H1 (cell line): ENCODE measurements at regions not wholly inside any gene's neighbourhood (a gene's known extent, or its start where the extent isn't known, plus 50 kb on each side); places are given as distances from the start of the nearest gene placed in this dataset.

ENCODE experiments used
- CTCF ChIA-PET: fragments of 300-600 bp; sonication (Branson Sonifier 250); formaldehyde crosslinking; loops from one replicate; lab custom pipeline; 2021; ENCODE audit not compliant: partially characterized antibody; lab: Charles Lee
- POLR2A ChIA-PET: fragments of 300-600 bp; sonication (Branson Sonifier 250); formaldehyde crosslinking; loops from one replicate; lab custom pipeline; 2021; ENCODE audit warnings: inconsistent platforms; ENCODE audit not compliant: partially characterized antibody; lab: Charles Lee
- DNase-seq, 2 experiments: peaks; one replicate each; pipeline versions ENCODE4 v3.0.0 to v3.0.0-alpha.2; 2010 to 2022; ENCODE audit warnings: low spot score in 2 of 2, low read depth in 1 of 2, mixed read lengths in 1 of 2
- FAIRE-seq: peaks from 2 replicates; lab custom pipeline; 2011; peaks lifted over from hg19 to GRCh38; lab: Jason Lieb, UNC
- H2AFZ ChIP-seq: 2 replicates; pipeline ENCODE4 v1.8.1; 2012; ENCODE audit warnings: low read length, inconsistent platforms
- H2AK5ac ChIP-seq: 2 replicates; pipeline ENCODE4 v1.6.1; 2013; ENCODE audit warnings: low read depth, low read length
- H2BK120ac ChIP-seq: replicated peaks from 2 replicates; pipeline ENCODE3; 2013; ENCODE audit warnings: low read depth, low read length, inconsistent platforms
- H2BK12ac ChIP-seq: 2 replicates; pipeline ENCODE4 v1.6.1; 2013; ENCODE audit warnings: low read depth, low read length
- H2BK15ac ChIP-seq: 2 replicates; pipeline ENCODE4 v1.6.1; 2013; ENCODE audit warnings: low read length
- H2BK20ac ChIP-seq: 2 replicates; pipeline ENCODE4 v1.6.1; 2013; ENCODE audit warnings: low read length
- H2BK5ac ChIP-seq: 2 replicates; pipeline ENCODE4 v1.6.1; 2013; ENCODE audit warnings: low read depth, low read length
- H3K14ac ChIP-seq: 2 replicates; pipeline ENCODE4 v1.6.1; 2013; ENCODE audit warnings: inconsistent platforms; ENCODE audit not compliant: insufficient read length
- H3K18ac ChIP-seq: 2 replicates; pipeline ENCODE4 v1.6.1; 2013; ENCODE audit warnings: low read length; ENCODE audit errors: extremely low read depth
- H3K23ac ChIP-seq: 2 replicates; pipeline ENCODE4 v1.6.1; 2013; ENCODE audit warnings: inconsistent platforms; ENCODE audit not compliant: insufficient read length
- H3K23me2 ChIP-seq: 2 replicates; pipeline ENCODE4 v1.6.1; 2013; ENCODE audit warnings: low read depth, low read length
- H3K27ac ChIP-seq: 2 replicates; pipeline ENCODE4 v1.6.1; 2011; ENCODE audit warnings: low read depth, low read length, inconsistent platforms
- H3K27me3 ChIP-seq, 4 experiments: replicated peaks in 1 of 4; 1 replicate in 1 of 4; 2 replicates in 3 of 4; pipeline versions ENCODE4 v1.6.1 to v1.8.1; 2011 to 2013; ENCODE audit warnings: low read length in 3 of 4, mild to moderate bottlenecking in 3 of 4, inconsistent platforms in 2 of 4, mixed read lengths in 2 of 4, moderate library complexity in 1 of 4; ENCODE audit not compliant: control insufficient read depth in 3 of 4, insufficient read depth in 3 of 4; ENCODE audit errors: extremely low read depth in 1 of 4
- H3K36me3 ChIP-seq, 4 experiments: 2 replicates each; pipeline versions ENCODE4 v1.6.1 to v1.8.1; 2011 to 2013; ENCODE audit warnings: mild to moderate bottlenecking in 4 of 4, low read length in 3 of 4, moderate library complexity in 2 of 4, control low read depth in 1 of 4, inconsistent platforms in 1 of 4; ENCODE audit not compliant: insufficient read depth in 4 of 4, control insufficient read depth in 2 of 4
- H3K4ac ChIP-seq: replicated peaks from 2 replicates; pipeline ENCODE3; 2013; ENCODE audit warnings: low read length, low read depth, mixed read lengths, inconsistent platforms; ENCODE audit not compliant: insufficient read length
- H3K4me1 ChIP-seq, 4 experiments: replicated peaks in 1 of 4; 1 replicate in 1 of 4; 2 replicates in 3 of 4; pipeline versions ENCODE4 v1.6.1 to v1.8.1; 2011 to 2013; ENCODE audit warnings: low read length in 3 of 4, inconsistent platforms in 2 of 4, mixed read lengths in 1 of 4; ENCODE audit not compliant: insufficient read depth in 4 of 4, control insufficient read depth in 3 of 4
- H3K4me2 ChIP-seq, 2 experiments: 2 replicates each; pipeline versions ENCODE4 v1.6.1 to v1.8.1; 2011 to 2013; ENCODE audit warnings: low read depth in 2 of 2, low read length in 2 of 2, control low read depth in 1 of 2, inconsistent platforms in 1 of 2, mild to moderate bottlenecking in 1 of 2; ENCODE audit not compliant: insufficient read depth in 1 of 2
- H3K4me3 ChIP-seq, 4 experiments: fragments of 200-600, 300-600 bp in 1 of 4; sonication (generic), shearing (Covaris generic), sonication (Bioruptor Twin) in 1 of 4; 2 replicates each; pipeline versions ENCODE4 v1.5.1 to v1.8.1; 2011 to 2016; ENCODE audit warnings: low read length in 4 of 4, low read depth in 3 of 4, control low read depth in 2 of 4, inconsistent platforms in 2 of 4, mild to moderate bottlenecking in 2 of 4, mixed read lengths in 1 of 4, moderate library complexity in 1 of 4; ENCODE audit not compliant: insufficient read depth in 2 of 4; ENCODE audit errors: extremely low read depth in 1 of 4
- H3K56ac ChIP-seq: replicated peaks from 2 replicates; pipeline ENCODE3; 2013; ENCODE audit warnings: low read depth, mild to moderate bottlenecking, mixed read lengths, low read length, inconsistent platforms; ENCODE audit not compliant: insufficient read length
- H3K79me1 ChIP-seq: 2 replicates; pipeline ENCODE4 v1.6.1; 2013; ENCODE audit warnings: low read depth, low read length, control low read depth
- H3K79me2 ChIP-seq, 2 experiments: 2 replicates each; pipeline versions ENCODE4 v1.6.1 to v1.8.1; 2012 to 2013; ENCODE audit warnings: low read length in 2 of 2, mild to moderate bottlenecking in 2 of 2, inconsistent platforms in 1 of 2; ENCODE audit not compliant: insufficient read depth in 2 of 2, control insufficient read depth in 1 of 2
- H3K9ac ChIP-seq, 4 experiments: replicated peaks in 1 of 4; 1 replicate in 1 of 4; 2 replicates in 3 of 4; pipeline versions ENCODE4 v1.6.1 to v1.8.1; 2011 to 2013; ENCODE audit warnings: low read depth in 3 of 4, low read length in 3 of 4, control low read depth in 2 of 4, mild to moderate bottlenecking in 2 of 4, moderate library complexity in 2 of 4, inconsistent platforms in 1 of 4; ENCODE audit errors: extremely low read depth in 1 of 4
- H3K9me3 ChIP-seq, 2 experiments: 2 replicates each; pipeline versions ENCODE4 v1.6.1 to v1.8.1; 2012 to 2013; ENCODE audit warnings: mild to moderate bottlenecking in 2 of 2, moderate library complexity in 2 of 2, control low read depth in 1 of 2, inconsistent platforms in 1 of 2, low read depth in 1 of 2, low read length in 1 of 2, mixed read lengths in 1 of 2; ENCODE audit not compliant: insufficient read depth in 2 of 2
- H4K20me1 ChIP-seq, 2 experiments: replicated peaks in 1 of 2; 2 replicates each; pipeline versions ENCODE3 to v1.8.1; 2011 to 2013; ENCODE audit warnings: inconsistent platforms in 2 of 2, low read length in 2 of 2, mild to moderate bottlenecking in 1 of 2; ENCODE audit not compliant: insufficient read depth in 2 of 2, control insufficient read depth in 1 of 2
- H4K5ac ChIP-seq: 2 replicates; pipeline ENCODE4 v1.6.1; 2013; ENCODE audit warnings: low read length, low read depth, mixed read lengths, inconsistent platforms; ENCODE audit not compliant: insufficient read length
- H4K8ac ChIP-seq: 2 replicates; pipeline ENCODE4 v1.8.0; 2013; ENCODE audit warnings: mild to moderate bottlenecking, moderate library complexity, low read length, inconsistent platforms; ENCODE audit not compliant: insufficient read depth; ENCODE audit errors: extremely low read depth
- H4K91ac ChIP-seq: replicated peaks from 2 replicates; pipeline ENCODE3; 2013; ENCODE audit warnings: low read length, mixed read lengths, inconsistent platforms; ENCODE audit not compliant: insufficient read length
- BACH1 ChIP-seq: IDR thresholded peaks from 2 replicates; pipeline ENCODE4 v1.6.1; 2012; ENCODE audit warnings: low read length, improper control_type of control experiment
- CEBPB ChIP-seq: IDR thresholded peaks from 2 replicates; pipeline ENCODE4 v1.6.1; 2012; ENCODE audit warnings: low read depth, low read length
- SP1 ChIP-seq: IDR thresholded peaks from 2 replicates; pipeline ENCODE4 v1.6.1; 2011; ENCODE audit warnings: low read depth, low read length
- WGBS, 2 experiments: shearing (Covaris generic) in 1 of 2; methylation state at CpG; one replicate each; pipeline versions ENCODE4 v1.1.6 to v1.1.7; 2013 to 2015; ENCODE audit warnings: low lambda C conversion rate in 2 of 2, mixed read lengths in 2 of 2, inconsistent platforms in 1 of 2, low coverage in 1 of 2, missing lambda C conversion rate in 1 of 2; ENCODE audit not compliant: insufficient replicate concordance in 2 of 2, insufficient coverage in 1 of 2, insufficient read length in 1 of 2; ENCODE audit errors: extremely low coverage in 1 of 2, missing lambda C conversion rate in 1 of 2; 5-methylcytosine and 5-hydroxymethylcytosine counted together

DNA sequence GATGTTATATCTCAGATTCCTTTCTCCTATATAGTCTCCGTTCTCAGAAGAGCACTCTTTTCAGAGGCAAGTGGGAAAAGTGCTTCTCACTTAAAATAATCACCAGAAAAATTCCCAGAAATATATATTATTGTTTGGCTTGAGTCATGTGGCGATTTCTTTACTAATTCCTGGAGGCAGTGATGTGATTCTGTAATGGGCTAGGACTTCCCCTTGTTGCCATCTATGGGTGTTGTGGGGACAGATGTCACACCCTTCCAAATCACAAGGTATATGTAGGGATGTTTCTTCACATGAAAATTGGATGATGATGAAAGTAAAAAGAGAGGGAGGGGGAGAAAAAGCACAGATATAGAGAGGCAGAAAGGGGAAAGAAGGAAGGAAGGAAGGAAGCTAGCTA lies 553.4 kb downstream of the PPP4R3C start:
- H3K79me2 ChIP-seq = no peaks in the 10 kb centered on the region
- ChIA-PET POLR2A (no interaction called here), CTCF (interaction anchor here (1.2 kb wide), 1 partner anchor 9 kb away, joined by 4 read pairs; no protein-coding TSS in a partner anchor)
- no peak for FAIRE-seq
- H3K18ac ChIP-seq = no peak overlapping the region
- H3K79me1 ChIP-seq = no peaks in the 10 kb centered on the region
- H3K4me2 ChIP-seq = no peak overlapping the region
- TF ChIP-seq SP1 = no peak
- TF ChIP-seq BACH1 = no peak
- no peak for TF ChIP-seq CEBPB
- TF ChIP-seq, all 59 proteins: peak for 0
- Histone ChIP-seq H2BK20ac (no peak overlapping the region), H3K9ac (no peak overlapping the region), H2AFZ (no peak overlapping the region), H2BK120ac (no peak overlapping the region), H4K91ac (no peak overlapping the region), H3K27ac (no peak overlapping the region), H3K4me1 (no peaks in the 10 kb centered on the region), H2BK15ac (no peak overlapping the region), H3K23ac (no peak overlapping the region), H3K9me3 (no peaks in the 10 kb centered on the region), H3K36me3 (no peaks in the 10 kb centered on the region), H4K20me1 (no peaks in the 10 kb centered on the region), H2BK12ac (no peak overlapping the region), H2BK5ac (no peak overlapping the region), H4K5ac (no peak overlapping the region), H3K4me3 (no peak overlapping the region), H3K27me3 (no peaks in the 10 kb centered on the region), H3K23me2 (no peaks in the 10 kb centered on the region), H3K14ac (no peak overlapping the region), H2AK5ac (no peak overlapping the region), H4K8ac (no peak overlapping the region), H3K4ac (no peak overlapping the region), H3K56ac (no peak overlapping the region)
- no peak for DNase-seq
- 83% methylated on average over 2 of the region's 2 CpGs; no CpG with 5 or more reads in 1 of the 2 experiments for WGBS, 2 experiments
